Choroid plexus epithelial cell (primary cell): ENCODE measurements at regions not wholly inside any gene's neighbourhood (a gene's known extent, or its start where the extent isn't known, plus 50 kb on each side); places are given as distances from the start of the nearest gene placed in this dataset.

Experiments used
- DNase-seq: peaks from one replicate; pipeline ENCODE4 v3.0.0-alpha.2; 2010; ENCODE audit warnings: low read depth
- H3K4me3 ChIP-seq: 2 replicates; pipeline ENCODE4 v1.5.1; 2011; ENCODE audit warnings: low read depth, mild to moderate bottlenecking, control low read depth, low read length, moderate library complexity
- TF ChIP-seq, protein P1 (sequence below): conservative IDR thresholded peaks from 2 replicates; pipeline ENCODE4 v1.5.1; 2011; ENCODE audit warnings: low read depth, mild to moderate bottlenecking, control low read depth, inconsistent platforms, low read length, moderate library complexity

DNA sequence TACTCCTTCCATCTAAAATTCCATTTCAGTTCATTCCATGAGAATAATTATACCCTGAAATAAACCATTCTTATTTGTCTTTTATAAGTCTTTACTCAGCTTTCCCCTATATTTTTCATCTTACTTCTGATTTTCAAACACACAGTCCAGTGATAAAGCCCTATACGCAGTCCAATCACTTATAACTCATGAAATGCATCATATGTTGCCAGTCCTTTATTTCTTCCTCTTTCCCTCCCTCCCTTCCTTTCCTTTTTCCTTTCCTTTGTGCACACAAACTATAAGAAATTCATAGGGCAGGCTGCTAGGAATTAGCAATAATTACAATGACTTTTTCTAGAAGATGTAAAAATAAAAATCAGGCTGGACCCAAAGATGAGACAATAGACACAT, 58.8 kb upstream of the RPS23 start:
- TF ChIP-seq, protein P1, sequence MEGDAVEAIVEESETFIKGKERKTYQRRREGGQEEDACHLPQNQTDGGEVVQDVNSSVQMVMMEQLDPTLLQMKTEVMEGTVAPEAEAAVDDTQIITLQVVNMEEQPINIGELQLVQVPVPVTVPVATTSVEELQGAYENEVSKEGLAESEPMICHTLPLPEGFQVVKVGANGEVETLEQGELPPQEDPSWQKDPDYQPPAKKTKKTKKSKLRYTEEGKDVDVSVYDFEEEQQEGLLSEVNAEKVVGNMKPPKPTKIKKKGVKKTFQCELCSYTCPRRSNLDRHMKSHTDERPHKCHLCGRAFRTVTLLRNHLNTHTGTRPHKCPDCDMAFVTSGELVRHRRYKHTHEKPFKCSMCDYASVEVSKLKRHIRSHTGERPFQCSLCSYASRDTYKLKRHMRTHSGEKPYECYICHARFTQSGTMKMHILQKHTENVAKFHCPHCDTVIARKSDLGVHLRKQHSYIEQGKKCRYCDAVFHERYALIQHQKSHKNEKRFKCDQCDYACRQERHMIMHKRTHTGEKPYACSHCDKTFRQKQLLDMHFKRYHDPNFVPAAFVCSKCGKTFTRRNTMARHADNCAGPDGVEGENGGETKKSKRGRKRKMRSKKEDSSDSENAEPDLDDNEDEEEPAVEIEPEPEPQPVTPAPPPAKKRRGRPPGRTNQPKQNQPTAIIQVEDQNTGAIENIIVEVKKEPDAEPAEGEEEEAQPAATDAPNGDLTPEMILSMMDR = no peak
- H3K4me3 ChIP-seq = no peak overlapping the region
- no peak for DNase-seq

DNA sequence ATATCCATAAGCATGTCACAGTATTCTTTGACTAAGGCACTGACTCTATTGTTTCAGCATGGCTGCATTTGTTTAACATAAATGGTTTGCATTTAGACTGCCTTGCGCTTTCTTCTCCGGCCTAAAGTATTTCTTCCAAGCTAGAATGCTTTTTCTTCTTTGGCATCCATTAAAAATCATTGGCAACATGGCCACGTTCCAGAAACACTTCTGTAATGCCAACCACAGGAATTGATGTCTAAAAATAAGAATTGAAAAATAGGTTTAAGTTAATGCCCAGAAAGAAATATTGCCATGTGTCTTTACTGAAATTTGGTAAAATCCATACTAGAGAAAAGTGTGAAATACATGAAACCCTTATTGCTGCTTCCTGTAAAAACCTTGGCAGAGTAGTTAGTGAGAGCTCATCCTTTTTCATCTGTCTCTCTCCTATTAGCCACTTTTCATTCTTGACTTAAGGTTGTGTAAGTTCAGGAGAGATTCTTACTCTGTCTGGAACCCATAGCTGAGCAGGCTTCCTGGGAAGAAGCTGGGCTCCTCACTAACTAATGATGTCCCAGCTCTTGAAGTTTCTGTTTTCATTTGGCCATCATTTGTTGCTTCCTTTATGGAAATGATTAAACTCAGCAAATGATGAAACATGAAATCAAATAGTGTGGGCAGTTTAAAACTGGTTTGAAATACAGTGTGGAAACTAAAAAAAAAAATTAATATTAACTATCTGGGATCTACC, 58.2 kb upstream of the RPS23 start:
- H3K4me3 ChIP-seq = no peak overlapping the region
- TF ChIP-seq, protein P1 = no peak
- DNase-seq = no peak

DNA sequence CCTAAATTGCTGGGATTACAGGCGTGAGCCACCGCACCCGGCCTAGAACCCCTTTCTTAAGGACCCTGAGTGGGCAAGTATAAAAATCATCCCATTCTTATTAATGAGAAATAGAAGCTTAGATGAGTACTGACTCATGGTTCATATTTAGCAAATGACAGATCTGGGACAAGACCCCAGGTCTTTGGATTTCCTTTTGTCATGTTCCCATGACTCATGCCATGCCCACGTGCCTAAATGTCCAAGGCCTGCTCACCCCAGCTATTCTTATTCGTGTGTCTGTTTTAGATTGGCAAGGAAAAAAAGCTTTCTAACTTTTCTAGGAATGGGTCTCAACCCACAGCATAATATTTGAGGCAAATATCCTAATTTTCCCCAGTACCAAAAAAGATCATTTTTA, 57.7 kb upstream of the RPS23 start:
- no peak overlapping the region for H3K4me3 ChIP-seq
- no peak for DNase-seq
- TF ChIP-seq, protein P1 = no peak

DNA sequence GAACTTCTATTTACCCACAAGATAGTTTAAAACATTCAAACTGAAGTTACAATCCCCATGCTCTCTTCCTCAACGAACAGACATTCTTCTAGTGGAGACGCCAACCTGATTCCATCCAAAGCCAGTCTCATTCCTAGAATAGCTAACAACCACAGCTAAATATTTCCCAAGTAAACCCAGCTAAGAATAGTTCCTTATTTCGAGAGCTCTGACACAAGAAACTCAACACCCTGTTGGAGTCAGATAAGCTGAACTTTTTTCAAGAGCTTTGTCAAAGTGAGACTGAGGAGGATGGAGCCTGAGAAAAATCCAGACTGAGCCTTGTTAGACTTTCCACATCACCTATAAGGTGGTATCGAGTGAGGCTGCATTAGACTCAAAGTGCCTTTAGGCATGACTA, 56.7 kb upstream of the RPS23 start:
- TF ChIP-seq, protein P1 = no peak
- no peak overlapping the region for H3K4me3 ChIP-seq
- peak; percentile 97 for DNase-seq

DNA sequence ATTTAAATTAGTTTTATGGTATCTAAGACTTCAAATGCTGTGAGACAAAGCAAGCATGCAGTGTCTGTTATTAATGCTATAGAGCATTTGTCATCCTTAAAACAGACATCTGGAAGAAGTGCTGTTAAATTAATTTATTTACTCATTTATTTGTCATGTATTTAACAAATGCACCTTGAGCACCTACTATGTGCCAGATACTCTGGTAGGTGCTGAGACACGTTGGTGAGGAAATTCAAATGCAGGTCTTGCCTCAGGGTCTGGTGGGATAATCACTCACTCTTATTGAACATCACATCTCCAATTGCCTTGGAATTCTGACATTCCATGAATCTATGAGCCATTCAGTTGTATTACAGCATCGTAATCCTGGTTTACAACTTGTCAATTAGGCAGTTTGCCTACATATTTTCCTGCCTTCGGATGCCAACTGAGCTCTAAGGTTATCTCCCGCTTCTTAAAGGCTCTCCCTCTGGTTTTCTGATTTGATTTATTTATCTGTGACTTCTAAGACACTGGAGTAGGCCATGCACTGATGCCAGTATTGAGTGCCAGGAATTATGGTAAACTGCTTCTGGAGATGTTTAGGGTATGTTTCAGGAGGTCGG, 56.0 kb upstream of the RPS23 start:
- TF ChIP-seq, protein P1 = no peak
- no peak for DNase-seq

DNA sequence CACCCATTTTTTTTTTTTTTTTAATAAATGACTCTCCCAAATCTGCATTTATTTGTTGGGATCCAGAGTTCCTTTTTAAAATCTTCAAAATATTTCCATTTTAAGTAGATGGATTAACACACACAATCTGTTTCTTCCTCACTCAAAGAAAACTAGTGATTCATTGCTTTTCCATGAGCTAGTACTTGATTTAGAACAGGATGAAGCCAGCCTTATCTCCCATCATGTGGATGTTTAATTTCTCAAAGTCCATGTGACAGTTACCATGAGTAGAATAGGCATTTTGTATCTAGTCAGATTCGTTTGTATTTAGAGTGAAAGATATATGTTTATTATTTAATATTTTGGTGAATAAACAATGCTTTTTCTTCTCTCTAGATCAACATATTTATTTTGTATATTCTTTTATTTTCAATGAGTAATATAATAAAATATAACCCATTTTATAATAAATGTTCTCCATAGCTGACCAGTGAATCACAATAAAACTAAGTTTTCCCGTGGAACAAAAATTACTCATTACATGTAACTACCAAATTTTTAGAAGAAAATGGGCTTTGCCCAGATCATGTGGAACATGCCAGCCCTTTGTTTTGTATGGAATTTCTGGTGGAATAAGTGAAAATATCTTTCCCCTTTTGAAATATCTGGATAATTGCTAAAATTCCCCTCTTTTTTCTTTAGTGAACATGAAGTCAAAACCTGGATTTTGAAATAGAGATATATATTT, 54.9 kb upstream of the RPS23 start:
- TF ChIP-seq, protein P1 = no peak
- no peak overlapping the region for H3K4me3 ChIP-seq
- peak; percentile 63 for DNase-seq

More for the DNA sequence above, 56.0 kb upstream of the RPS23 start:
- H3K4me3 ChIP-seq = no peak overlapping the region
